ENCODE measurements at regions not wholly inside any gene's neighbourhood (a gene's known extent, or its start where the extent isn't known, plus 50 kb on each side); places are given as distances from the start of the nearest gene placed in this dataset.

DNA sequence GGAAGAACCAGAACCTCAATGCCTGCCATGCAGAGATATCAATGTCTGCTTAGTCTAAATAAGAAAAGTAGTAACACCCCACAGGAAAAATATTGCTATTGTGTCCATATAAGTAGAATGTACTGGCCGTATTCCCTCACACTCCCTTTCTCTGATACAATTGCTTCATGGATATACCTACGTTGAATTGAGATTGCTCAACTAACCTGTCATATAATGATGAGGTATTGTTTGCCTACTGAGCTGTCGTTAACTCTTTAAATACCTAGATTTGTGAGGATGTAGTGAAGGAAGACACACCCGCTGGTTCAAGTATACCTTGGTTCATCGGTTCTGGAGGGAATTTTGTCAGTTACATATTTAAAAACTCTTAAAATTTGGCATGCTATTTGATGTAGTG lies 480.7 kb upstream of the TCF4 start:
- no peak for DNase-seq (ENCODE audit: low spot score)

DNA sequence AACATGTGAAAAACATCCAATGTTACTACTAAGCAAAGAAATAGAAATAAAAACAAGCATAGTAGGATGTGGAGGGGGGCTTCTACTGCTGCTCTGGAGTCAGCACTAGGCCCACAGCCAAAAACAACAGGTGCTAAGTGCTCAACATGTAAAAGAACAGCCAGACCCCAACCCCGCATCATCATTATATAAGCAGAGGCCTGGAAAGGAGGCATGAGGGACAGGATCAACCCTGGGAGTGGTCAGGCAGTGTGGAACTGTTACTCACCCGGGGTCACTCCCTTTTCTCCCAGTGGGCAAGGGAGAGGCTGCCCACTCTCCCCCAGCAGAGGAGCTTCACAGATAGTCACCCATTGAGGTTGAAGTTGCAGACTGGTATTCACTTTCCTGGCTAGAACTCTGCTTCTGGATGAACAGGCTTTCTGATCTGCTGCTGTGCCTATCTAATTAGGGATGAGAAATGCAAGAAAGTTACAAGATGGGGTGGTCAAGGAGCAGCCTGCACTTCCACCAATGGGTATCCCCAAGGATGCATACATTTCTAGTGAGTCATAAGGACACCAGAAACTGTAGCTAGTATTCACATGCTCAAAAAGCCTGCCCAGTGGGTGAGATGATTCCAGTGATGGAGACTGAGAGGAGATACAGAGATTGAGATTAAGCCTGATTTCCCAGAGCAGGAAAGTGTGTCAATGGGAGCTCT lies 480.1 kb upstream of the TCF4 start:
- no peak for DNase-seq (ENCODE audit: low spot score)

DNA sequence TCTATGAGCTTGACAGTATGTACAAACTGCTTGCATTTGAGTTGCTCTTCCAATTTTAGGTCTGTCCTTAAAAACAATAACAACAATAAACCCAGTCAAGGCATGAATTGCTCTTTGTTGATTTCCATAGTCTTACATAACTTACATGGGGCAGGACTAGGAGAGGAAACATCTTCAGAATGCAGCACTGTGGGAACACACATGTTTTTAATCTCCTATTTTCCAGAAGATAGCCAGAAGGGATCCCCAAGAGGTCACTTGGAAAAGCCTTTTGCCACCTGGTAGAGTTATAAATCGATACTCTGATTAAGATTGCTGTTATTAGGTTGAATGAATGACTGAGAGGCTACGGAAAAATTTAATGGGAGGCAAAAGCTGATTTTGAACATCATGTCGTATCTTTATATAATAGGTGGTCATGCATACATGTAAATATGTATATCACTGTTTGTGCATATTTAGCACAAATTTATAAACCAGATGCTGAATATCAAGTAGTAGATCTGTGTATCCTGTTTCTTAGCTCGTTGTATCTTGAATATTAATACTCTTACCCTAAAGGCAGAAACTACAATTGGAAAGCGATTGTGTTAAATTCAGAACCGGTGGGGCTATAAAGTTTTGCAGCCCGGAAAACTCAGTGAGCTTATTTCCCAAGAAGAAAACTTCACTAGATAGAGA lies 479.4 kb upstream of the TCF4 start:
- DNase-seq (ENCODE audit: low spot score), result no peak

DNA sequence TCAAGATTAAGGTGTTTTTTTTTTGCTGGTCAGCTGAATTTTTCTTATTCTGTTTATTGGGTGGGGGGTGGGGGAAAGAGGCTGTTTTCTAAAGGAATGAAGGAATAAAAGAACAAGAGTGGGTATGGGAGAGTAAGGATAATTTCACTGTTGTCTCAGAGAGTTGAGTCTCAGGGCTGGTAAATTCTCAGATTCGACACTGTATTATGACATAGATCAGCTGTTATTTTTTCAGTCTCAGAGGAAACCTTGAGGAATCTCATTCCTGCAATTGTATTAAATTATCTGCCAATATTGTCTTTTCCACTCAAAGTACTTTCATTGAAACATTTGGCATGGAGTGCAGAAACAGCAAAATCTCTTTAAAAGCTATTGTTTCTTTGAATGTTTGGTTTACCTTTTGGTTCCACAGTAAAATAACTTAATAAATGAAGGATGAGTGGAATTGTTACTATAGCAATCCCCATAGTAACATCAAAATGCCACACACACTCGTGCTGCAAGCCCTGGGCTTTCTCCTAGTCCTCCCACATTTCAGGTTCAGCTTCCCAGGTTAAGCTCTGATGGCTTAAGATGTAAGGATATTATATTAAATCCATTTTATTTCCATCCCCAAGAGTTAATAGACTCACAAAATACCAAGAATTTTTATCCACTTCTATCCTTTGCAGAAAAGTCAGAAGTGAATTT lies 478.7 kb upstream of the TCF4 start:
- no peak for DNase-seq (ENCODE audit: low spot score)

DNA sequence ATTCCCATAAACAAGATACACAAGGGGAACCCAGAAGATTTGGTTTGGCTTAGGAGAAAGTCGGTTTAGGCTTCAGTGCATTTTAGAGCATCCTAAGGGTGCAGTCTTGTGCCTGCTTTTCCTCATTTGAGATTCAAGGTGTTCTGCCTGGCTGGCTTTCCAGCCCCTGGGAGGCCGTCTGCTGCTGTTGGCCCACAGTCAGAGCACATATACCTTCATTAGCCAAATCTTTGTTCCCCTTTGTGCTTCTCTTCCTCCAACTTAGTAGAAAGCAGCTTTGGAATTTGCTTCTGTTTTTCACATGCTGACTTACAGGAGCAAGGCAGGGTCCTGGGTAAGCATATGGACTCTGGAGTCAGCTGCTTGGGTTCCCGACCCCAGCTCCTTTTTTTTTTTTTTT lies 477.1 kb upstream of the TCF4 start:
- no peak for DNase-seq (ENCODE audit: low spot score)

DNA sequence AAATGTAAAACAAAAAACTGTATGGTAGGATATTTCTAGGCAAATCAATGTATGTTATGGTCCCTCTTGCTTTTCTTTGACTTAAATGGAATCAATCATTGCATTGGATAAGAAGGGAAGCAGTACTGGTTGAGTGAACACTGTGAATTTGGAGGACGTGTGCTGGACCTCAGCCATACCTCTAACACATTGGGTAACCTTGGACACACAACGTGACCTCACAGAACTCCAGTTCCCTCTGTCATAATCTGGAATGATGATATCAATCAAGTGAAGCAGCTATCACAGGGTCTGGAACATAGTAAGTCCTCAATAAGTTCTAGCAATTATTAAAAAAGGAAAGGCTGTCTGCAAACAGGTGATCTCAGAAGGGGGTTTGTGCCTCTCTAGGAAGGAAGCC lies 474.9 kb upstream of the TCF4 start:
- no peak for DNase-seq (ENCODE audit: low spot score)

DNA sequence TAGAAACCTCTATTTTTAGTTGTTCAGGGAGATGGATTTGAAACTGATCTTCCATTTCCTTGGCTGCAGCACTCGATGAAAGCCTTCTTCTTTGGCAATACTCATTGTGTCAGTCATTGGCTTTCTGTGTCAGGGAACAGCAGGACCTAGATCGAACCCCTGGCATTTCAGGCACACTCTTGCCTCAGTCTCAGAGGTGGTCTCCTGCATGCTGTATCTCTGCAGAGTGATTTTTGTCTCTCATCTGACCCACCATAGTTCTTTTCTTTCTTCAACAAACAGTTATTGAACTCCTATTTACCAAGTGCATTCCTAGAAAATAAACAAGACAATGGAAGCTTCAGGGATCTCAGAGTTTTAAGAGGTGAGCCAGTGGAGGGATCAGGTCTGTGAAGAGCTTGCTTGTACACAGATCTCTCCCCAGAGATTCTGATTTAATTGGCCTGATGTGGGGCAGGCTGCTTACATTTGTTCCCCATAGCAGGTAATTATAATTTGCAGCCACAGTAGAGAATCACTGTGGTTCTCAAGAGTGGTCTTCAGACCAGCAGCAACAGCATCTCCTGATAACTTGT lies 473.1 kb upstream of the TCF4 start:
- DNase-seq (ENCODE audit: low spot score), result no peak

DNA sequence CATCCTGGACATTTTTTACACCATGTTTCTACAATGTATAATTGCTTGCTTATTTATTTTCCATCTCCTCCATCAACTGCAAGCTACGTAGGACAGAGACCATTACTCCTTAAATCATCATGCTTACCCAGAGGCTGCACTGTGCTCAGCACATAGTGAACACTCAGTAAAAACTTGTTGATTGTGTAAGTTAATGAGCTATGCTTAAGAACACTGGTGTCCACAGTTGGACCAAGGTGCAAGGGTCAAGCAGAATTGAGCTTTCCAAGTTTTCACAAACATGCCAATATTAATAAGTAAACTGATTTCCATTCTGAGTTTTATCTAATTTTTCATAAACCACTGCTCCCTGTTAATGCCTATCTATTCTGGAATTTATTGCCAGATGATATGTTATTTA lies 464.2 kb upstream of the TCF4 start:
- no peak for DNase-seq (ENCODE audit: low spot score)

DNA sequence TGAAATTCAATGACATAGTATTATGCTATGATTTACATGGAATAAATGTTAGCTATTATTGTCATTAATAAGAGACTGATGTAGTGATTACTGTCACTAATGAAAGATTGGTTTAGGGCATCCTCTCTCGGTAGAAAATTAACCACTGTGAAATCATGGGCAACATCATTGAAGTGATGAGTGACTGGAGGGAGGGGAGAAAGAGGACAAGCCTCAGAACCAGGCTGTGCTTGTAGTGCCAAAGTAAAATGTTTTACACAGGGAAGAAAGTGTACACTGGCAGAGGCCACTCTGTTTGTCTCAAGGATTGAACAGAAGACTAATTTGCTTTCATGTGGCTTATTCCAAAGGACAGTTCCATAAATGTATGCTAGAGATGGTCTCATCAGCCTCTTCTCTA lies 456.2 kb upstream of the TCF4 start:
- DNase-seq (ENCODE audit: low spot score), result no peak

DNA sequence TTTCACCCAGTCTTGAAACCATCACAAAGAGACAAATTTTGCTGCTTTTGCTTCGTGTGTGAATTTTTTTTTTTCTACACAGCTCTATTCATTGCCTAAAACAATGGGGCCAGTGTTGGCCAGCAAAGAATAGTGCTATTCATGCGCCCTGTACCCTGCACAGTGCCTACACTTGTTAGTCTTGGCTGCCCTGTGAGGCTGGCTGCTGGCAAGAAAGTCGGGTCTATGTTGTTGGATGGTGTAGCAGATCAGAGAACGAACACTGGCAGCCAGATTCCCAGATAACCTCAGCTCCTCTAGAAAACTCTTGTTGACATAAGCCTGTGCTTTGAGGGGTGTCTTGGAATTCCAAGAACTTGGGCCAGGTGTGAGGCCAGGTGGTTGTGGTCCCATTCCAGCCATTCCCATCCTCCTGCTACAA lies 455.7 kb upstream of the TCF4 start:
- DNase-seq (ENCODE audit: low spot score), result no peak

DNA sequence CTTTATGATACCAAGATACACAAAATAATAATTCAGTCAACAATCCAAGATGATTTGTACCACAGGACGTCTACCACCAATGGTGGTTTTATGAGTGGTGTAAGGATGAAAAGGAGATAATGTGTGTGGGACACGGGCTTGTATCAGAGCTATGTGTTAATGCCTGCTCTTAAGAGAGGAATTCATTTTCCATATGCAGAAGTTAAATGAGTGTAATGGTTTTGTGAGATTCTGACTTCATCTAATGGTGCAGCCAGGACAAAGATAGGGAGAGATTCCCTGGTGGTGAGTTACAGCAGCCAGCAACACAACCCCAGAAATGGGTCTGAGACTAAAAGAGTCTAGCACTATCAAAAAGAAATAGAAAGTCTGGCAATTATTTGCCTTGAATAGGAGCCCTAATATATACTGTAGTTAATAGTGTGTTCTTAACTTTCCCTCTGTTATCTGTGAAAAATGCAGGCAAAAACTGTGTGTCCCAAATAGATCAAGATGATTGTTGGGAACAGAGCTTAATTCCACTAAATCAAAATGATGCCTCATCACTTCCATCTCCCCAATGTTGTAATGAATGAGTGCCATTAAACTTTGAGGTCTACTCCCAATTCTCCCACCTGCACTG lies 455.0 kb upstream of the TCF4 start:
- no peak for DNase-seq (ENCODE audit: low spot score)

DNA sequence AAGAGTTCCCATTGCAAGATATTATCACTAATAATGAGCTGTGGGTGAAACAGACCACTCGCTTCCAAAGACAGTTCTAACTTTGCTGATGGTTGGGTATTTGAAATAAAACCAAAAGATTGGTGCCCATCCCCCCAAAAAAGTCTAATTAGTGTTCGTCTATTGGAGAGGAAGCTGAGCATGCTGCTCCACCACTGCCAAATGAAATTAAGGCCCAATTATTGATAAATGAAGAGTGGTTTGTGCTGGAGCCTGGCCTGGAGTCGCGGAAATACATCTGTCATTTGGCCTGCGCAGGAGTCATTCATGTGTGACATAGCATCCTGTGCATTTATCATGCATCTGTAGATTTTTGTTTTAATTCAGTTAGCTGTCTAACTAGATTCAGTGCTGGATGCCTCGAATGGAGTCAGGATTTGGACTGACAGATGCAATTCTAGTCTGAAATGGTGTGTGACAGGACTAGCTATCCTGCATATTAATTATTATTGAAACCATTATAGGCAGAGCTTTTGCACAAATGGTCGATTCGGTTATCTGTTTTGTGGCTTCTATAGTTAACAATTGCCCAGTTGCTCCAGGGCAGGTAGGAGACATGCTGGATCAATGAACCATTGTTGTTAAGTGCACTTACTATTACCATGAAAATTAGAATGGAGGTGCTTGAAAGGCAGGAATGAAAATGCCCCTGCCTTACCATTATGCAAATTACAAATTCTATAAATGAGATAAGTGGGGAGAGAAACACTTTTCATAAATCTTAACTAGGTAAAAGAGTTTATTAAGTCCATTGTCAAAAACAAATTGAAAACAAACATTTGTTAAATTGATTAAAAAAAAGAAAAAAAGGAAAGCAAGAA lies 450.4 kb upstream of the TCF4 start:
- DNase-seq (ENCODE audit: low spot score), result no peak

DNA sequence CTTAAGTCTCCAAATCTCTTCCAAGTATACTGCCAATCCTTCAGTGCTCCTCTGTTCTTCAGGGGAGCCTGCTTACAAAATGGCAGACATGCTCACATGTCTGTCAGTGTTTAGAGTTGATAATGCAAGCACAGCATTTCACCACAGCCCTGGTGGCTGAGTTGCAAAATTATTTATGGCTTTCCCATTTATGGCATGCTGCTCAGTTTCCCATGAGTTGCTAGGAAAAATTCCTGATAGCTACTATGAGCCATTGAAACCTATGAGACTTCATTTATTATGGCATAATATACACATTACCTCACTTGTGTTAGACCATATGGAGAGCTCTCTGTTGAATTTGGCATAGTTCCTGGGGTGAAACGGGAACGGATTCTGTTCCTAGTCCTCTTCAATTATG lies 448.7 kb upstream of the TCF4 start:
- no peak for DNase-seq (ENCODE audit: low spot score)

DNA sequence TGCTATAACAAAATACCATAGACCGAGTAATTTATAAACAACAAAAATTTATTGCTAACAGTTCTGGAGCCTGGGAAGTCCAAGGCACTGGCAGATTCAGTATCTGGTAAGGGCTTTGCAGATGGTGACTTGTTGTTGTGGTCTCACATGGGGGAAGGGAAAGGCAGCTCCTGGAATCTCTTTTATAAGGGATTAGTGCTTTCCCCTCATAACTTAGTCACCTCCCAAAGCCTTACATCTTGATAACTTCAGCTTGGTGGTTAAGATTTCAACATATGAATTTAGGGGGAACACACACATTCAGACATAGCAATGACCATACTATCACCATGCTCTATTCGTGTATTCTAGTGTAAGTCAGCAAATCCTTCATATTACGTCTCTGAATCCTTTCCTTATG lies 447.6 kb upstream of the TCF4 start:
- DNase-seq (ENCODE audit: low spot score), result no peak

DNA sequence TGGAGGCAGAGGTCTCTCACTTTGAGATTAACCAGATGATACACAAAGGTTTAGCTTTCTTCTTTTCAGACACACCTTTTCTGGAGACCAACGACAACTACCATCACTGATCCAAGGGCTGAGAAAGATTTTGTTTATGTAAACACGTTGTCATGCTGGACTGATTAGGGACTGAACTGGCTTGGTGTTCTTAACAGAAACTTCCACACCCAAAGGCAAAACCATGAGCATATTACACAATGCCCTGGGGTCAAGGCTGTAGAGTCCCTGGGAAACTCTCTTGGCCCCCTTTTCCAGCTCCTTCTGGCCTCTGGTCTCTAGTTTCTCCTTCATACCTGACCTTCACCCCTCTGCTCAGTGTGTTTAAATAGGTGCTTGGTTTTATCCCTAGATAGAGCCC lies 447.0 kb upstream of the TCF4 start:
- DNase-seq (ENCODE audit: low spot score), result no peak

DNA sequence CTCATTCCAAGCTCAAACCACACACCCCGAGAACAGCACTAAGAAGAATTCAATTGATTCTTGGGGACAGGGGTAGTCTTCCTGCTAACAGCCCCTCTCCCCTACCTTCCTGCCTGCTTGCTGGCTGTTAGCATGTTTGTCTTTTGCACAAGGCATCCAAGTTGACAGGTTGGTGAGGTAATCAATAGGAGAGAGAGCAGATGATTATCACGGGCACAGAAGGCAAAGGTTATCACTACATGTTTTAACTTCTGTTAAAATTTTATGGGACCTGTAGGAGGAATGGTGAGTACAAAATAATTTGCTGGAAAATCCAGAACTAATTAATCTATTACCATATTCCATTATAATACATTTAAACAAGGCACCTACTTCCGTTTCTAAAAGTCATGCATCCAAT lies 442.1 kb upstream of the TCF4 start:
- no peak for DNase-seq (ENCODE audit: low spot score)

DNA sequence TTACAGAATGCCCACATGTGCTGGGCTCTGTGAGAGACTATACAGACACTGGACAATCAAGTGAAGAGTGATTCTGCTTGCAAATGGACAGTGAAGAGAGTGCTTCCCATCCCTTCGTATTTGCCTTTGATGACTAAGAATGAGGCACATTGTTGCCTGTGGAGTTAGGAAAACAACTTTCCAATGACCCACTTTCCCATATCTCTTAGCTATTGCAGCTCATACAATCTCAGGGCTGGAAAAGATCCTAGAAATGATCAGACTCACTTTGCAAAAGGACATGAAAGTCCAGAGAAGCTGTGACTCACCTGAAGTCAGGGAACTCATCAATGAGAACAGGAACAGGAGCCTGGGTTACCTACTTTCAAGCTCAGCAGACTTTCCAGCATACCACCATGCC lies 440.5 kb upstream of the TCF4 start:
- DNase-seq (ENCODE audit: low spot score), result no peak

DNA sequence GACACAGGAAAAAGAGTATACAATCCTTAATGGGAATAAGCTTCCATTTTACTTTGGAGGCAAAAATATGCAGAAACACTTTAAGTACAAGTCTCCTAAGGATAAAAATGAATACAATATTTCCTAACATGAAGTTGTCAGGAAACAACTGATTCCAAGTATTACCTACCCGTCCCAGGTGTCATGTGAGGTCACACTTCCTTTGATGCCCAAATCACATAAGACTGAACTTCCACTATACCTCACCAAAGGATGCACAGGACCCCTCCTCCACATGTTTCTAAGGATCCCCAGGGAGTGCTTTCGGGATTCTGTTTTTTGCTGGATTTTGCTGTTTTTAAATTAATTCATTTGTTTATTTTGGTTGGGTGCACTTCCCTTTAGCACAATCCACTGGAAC lies 438.5 kb upstream of the TCF4 start:
- no peak for DNase-seq (ENCODE audit: low spot score)

DNA sequence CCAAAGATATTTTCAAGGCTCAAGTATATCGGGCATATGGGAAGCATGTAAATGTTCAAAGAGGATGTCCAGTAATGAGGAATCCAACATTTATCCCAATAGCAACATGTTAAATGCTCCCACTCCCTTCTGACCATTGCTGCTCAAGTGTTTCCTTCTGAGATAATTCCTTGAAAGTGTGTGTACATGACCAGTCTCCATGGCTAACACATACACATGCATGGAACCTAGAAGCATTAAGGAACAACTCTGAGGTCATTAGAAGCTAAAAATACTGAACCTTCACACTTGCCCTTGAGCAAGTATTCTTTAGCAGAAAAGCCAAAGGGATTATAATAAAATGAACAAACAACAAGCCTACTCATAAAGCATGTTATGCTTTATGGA lies 433.8 kb upstream of the TCF4 start:
- DNase-seq (ENCODE audit: low spot score), result no peak

DNA sequence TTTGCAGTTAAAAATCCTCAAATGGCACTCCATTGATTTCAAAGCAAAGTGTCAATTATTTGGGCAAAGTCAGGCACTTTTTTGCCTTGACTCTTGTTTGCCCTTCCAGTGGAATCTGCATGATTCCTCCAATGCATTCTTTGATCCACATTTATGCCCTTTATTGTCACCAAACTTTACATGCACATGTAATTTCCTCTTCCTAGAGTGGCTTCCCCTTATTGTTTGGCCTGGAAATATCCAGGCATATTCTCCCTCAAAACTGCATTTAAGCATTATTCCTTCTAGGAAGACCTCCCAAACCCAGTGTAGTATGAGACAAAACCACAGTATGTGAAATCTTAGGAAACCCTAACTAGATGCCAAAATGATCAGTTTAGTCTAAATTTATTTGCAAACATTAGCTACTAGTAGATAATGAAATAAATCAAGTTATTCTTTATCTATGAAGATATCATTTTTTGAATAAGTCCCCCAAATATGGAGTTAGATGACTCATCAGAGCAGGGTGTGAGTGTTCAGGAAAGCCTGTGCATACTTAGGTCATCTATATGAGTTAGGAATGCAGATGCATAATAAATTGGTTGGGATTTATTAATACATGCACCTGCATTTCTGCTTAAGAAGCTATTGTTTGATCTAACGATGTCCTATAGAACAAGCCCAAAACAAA lies 433.3 kb upstream of the TCF4 start:
- DNase-seq (ENCODE audit: low spot score), result no peak

DNA sequence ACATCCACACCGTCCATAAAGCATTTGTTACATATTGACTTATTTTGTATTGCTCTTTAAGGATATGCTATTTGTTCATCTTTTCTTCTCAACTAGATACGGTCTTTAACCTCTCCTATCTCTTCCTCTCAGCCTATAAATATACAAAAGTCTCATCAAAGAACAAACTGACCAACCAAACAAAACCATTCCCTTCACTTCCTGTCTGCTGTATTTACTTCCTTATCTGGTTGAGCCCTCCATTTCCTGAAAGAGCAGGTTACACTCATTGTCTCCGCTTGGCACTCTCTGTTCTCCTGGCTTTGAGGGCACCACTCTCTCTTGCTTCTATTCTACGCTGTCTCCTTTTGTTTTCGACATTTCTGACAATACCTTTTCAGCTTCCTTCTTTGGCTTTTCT lies 431.9 kb upstream of the TCF4 start:
- no peak for DNase-seq (ENCODE audit: low spot score)
